GM21526 (cell line): ENCODE measurements at regions not wholly inside any gene's neighbourhood (a gene's known extent, or its start where the extent isn't known, plus 50 kb on each side); places are given as distances from the start of the nearest gene placed in this dataset.

Experiments
- ATAC-seq: cut with Tn5 transposase; IDR thresholded peaks from one replicate; pipeline ENCODE4 v1.9.1; 2021; ENCODE audit warnings: moderate library complexity; ENCODE audit not compliant: unreplicated experiment, low FRiP score

DNA sequence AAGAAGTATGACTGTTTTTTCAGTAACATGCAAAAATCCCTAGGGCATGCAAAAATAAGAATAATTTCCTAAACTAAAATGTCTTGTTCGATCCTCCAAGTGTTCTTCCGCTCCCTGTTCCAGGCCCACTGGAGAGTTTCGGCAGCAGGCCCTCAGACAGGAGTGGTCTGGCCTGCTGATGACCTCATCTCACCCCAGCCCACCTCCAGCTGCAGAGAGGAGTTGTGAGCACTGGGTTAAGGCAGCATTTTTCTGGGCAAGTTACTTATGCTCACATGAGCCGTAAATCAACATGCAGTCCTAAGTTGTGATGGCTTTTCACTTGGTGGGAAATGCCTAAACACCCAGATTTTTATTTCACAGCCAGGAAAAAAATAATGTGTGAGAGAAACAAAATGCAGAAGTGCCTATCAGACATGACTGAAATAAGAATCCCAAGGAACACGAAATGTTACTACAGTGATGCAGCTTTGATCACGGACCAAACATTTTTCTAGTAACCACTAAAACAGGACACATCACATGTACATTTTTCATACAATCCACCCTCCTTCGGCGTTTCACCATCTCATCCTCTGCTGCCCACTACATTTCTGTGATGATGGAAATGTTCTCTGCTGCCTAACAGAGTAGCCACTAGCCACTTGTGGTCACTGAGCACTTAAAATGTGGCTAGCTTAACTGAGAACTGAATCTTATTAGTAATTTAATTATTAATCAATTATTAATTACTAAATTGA lies 153.3 kb upstream of the TBL1X start:
- ATAC-seq = no peak

DNA sequence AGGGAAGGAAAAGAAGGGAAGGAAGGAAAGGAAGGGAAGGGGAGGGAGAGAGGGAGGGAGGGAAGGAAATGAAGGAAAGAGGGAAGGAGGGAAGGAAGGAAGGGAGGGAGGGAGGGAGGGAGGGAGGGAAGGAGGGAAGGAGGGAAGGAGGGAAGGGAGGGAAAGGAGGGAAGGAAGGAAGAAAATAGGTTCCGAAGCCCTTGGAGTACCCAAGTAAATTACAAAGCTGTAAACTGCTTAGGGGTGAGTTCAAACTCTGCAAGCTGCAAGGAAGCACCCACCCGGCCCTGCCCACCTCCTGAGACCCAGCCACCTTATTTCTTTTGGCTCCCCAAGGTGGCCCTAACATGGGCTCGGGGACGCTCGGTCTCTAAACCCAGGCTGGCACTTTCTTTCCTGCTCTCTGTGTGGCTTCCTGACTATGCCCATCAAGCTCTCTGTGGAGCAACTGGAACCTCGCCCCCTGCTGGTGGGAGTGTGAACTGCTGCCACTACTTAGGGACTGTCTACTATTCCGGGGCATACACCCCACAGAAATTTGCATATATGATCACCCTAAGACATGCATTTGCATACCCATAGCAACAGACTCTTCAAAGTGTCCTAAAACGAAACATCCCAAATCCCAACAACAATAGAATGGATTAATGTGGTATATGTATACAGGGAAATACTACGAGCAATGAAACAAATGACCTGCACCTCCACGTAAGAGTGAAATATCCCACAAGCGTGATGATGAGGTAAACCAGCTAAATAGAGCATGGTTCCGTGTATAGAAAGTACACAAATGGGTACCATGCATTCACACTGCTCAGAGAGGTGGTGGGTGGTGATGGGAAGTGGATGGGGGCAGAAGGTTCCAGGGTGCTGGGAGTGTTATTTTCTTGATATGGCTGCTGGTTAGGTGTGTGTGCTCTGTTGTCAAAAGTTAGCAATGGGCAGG lies 151.7 kb upstream of the TBL1X start:
- peak; percentile 94 for ATAC-seq

DNA sequence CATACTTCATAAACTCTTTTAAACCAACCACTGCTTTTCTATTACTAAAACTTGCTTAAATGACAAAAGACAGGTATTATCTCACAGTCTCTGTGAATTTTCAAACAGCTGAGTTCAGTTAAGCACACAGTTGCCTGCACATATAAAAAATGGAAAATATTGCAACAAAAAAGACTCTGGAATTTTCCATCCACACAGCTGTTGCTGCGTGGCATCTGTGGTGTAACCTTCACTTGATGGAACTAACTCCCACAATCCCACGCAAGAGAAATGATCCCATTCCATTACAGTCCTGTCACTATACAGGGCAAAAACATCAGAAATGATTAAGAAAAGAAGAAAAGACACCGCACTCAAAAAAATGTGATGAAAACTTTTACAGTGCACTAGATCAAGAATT lies 149.8 kb upstream of the TBL1X start:
- ATAC-seq = no peak

- ATAC-seq = no peak
Observed at GRCh38 chrX:9316096-9316495, 148.8 kb upstream of the TBL1X start.

- no peak for ATAC-seq
Observed at GRCh38 chrX:9317176-9317575, 147.7 kb upstream of the TBL1X start.

DNA sequence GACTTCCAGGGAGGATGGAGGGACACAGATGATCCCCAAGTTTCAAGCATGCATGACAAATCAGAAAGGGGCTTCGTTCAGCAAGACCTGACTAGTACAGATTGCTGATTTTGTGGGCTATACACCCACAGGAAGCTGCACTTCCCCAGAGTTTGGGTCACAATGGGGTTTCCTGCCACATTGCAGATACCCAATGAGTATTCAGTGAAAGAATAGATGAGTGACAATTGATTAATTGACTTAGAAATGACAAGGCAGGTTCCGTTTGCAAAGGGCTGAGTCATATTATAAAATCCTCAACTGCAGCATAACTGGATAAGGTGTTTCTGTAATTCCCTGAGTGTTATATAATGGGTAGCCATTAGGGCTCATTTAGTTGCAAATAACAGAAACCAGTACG lies 146.6 kb upstream of the TBL1X start:
- no peak for ATAC-seq

GRCh38 chrX:9318766-9319165 lies 146.1 kb upstream of the TBL1X start:
- no peak for ATAC-seq

- no peak for ATAC-seq
Observed at GRCh38 chrX:9320940-9321339, 143.9 kb upstream of the TBL1X start.

GRCh38 chrX:9324676-9325075 lies 140.2 kb upstream of the TBL1X start:
- no peak for ATAC-seq

DNA sequence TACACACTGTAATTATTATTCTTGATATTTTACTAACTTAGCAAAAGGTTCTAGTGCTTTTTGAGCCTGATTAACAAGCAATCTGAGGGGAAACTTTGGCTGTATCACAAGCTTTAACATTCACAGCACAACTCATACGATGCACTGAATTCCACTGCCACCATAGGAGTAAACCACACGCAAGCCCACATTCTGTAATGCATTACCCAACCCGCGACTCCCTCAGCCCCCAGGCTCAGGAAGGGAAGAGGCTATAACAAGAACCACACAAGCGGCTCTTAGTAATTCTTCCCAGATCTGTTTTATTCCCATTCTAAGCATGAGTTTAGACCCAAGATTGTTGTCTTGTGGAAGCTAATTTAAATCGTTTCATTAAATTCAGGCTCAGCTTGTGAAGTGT lies 138.5 kb upstream of the TBL1X start:
- ATAC-seq = no peak

- no peak for ATAC-seq
Observed at GRCh38 chrX:9327086-9327746, 137.6 kb upstream of the TBL1X start.

DNA sequence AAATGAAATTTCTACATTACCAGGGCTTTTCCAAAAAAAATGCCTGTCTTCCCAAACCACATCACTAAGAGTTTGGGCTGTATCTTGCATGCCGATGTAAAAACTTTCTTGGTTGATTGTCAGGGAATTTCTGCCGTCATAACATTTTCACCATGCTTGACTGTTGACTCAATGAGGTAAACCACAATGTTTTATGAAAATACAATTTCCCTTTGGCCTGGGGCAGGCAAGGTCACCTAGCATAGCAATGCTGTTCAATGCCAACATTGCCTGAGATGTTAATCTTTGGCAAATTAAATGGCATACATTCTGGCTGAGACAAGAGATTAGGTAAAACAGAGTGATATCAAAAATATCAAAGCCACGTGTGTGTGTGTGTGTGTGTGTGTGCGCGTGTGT lies 137.1 kb upstream of the TBL1X start:
- ATAC-seq = no peak

- ATAC-seq = no peak
Observed at GRCh38 chrX:9329056-9329455, 135.8 kb upstream of the TBL1X start.

DNA sequence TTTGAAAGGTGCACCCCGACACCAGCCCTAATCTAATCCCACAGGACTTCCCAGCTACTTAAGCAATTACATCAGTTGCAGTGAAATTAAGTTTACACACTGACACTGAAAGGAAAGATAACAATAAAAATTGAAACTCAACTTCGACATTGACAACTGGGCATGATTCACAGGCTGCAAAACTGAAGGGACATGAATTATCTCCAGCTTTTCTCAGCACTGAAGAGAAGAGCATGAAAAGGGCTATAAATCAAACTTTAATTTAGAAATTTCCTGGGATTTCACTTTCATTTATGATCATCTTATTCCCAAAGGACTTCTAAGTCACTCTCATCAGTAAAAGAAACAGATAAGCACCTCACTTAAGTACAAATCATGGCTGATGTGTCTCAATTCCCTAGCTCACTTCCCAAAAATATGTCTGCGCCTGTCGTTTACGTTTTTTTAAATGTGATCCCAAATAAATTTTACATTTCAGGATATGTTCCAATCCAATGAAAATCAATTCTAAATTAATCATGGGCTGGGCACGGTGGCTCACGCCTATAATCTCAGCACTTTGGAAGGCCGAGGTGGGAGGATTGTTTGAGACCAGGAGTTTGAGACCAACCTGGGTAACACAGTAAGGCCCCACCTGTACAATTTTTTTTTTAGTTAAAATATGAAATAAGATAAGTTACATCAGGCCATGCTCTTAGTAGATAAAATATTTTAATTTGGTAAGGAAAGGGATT lies 134.4 kb upstream of the TBL1X start:
- ATAC-seq = no peak

- ATAC-seq = no peak
Observed at GRCh38 chrX:9333873-9334560, 130.8 kb upstream of the TBL1X start.

- ATAC-seq = no peak
Observed at GRCh38 chrX:9335251-9335650, 129.6 kb upstream of the TBL1X start.

GRCh38 chrX:9336456-9336855 lies 128.4 kb upstream of the TBL1X start:
- ATAC-seq = no peak

- no peak for ATAC-seq
Observed at GRCh38 chrX:9337046-9337445, 127.8 kb upstream of the TBL1X start.

GRCh38 chrX:9338986-9339385 lies 125.9 kb upstream of the TBL1X start:
- ATAC-seq = no peak
